Natural killer cell (primary cell): ENCODE measurements at regions not wholly inside any gene's neighbourhood (a gene's known extent, or its start where the extent isn't known, plus 50 kb on each side); places are given as distances from the start of the nearest gene placed in this dataset.

Source experiments
- ATAC-seq, 3 donors: fragments of 150-1000 bp in 2 of 3; fragments of 200-7000 bp in 1 of 3; cut with Tn5 transposase; 1 replicate in 1 of 3; 2 replicates in 2 of 3; pipeline ENCODE4 v1.10.0; 2021; ENCODE audit warnings: mild to moderate bottlenecking in 2 of 3, moderate library complexity in 2 of 3
- DNase-seq, 2 donors: peaks; one replicate each; pipeline versions ENCODE4 v3.0.0 to v3.0.0-alpha.2; 2013 to 2021; ENCODE audit warnings: mixed read lengths in 1 of 2
- H3K27ac ChIP-seq: one replicate; pipeline ENCODE4 v1.5.1; 2013; ENCODE audit warnings: mild to moderate bottlenecking, low read length
- H3K27me3 ChIP-seq: one replicate; pipeline ENCODE4 v1.6.1; 2013; ENCODE audit warnings: low read length; ENCODE audit not compliant: control insufficient read depth, insufficient read depth
- H3K36me3 ChIP-seq: one replicate; pipeline ENCODE4 v1.6.1; 2013; ENCODE audit warnings: low read length; ENCODE audit not compliant: control insufficient read depth, insufficient read depth
- H3K4me1 ChIP-seq: one replicate; pipeline ENCODE4 v1.6.1; 2013; ENCODE audit warnings: low read length; ENCODE audit not compliant: control insufficient read depth, insufficient read depth
- H3K4me3 ChIP-seq: one replicate; pipeline ENCODE4 v1.5.1; 2013; ENCODE audit warnings: low read length
- H3K9me3 ChIP-seq: one replicate; pipeline ENCODE4 v1.6.1; 2013; ENCODE audit warnings: low read length; ENCODE audit not compliant: control insufficient read depth, insufficient read depth
- H3K27ac Mint-ChIP-seq, 2 donors: one replicate each; pipeline ENCODE4 v1.8.0; 2022; ENCODE audit warnings: mild to moderate bottlenecking in 2 of 2, mixed read lengths in 2 of 2, moderate library complexity in 1 of 2
- H3K27me3 Mint-ChIP-seq, 2 donors: one replicate each; pipeline ENCODE4 v1.8.0; 2022; ENCODE audit warnings: low read depth in 2 of 2, mixed read lengths in 2 of 2
- H3K36me3 Mint-ChIP-seq: one replicate; pipeline ENCODE4 v1.8.0; 2022; ENCODE audit warnings: mixed read lengths
- H3K4me1 Mint-ChIP-seq, 2 donors: one replicate each; pipeline ENCODE4 v1.8.0; 2022; ENCODE audit warnings: mixed read lengths in 2 of 2
- H3K4me3 Mint-ChIP-seq: one replicate; pipeline ENCODE4 v1.8.0; 2022; ENCODE audit warnings: mild to moderate bottlenecking, moderate library complexity, mixed read lengths
- H3K9me3 Mint-ChIP-seq, 2 donors: one replicate each; pipeline ENCODE4 v1.8.0; 2022; ENCODE audit warnings: mixed read lengths in 2 of 2
- CTCF ChIP-seq: fragments of 200-600 bp; IDR thresholded peaks from one replicate; pipeline ENCODE4 v1.8.0; 2022; ENCODE audit warnings: antibody characterized with exemption
- whole genome bisulfite sequencing: methylation state at CpG from one replicate; pipeline ENCODE4 v1.1.7; 2013; ENCODE audit warnings: missing lambda C conversion rate; ENCODE audit not compliant: insufficient coverage; 5-methylcytosine and 5-hydroxymethylcytosine counted together
- intact Hi-C: fragments of 100-400 bp; cut with micrococcal nuclease; formaldehyde crosslinking; loops from one replicate; pipeline ENCODE4 v1.14.2; 2022

- no peak overlapping the region for H3K4me3 ChIP-seq
- Mint-ChIP-seq H3K9me3 (no peaks in the 10 kb centered on the region), H3K27me3 (peaks cover 16 to 36% of the 10 kb centered on the region in 2 donors), H3K4me3 (no peak overlapping the region), H3K4me1 (no peaks in the 10 kb centered on the region), H3K27ac (no peak overlapping the region), H3K36me3 (no peaks in the 10 kb centered on the region)
- H3K9me3 ChIP-seq: no peaks in the 10 kb centered on the region
- H3K4me1 ChIP-seq: peaks cover 7% of the 10 kb centered on the region
- no peak for ATAC-seq
- H3K36me3 ChIP-seq: no peaks in the 10 kb centered on the region
- intact Hi-C loops: no loop called here
- no peak overlapping the region for H3K27ac ChIP-seq
- no peak for DNase-seq
- H3K27me3 ChIP-seq: no peaks in the 10 kb centered on the region
- WGBS: 67% methylated on average over 11 of the region's 11 CpGs
- TF ChIP-seq CTCF: no peak
Measured at GRCh38 chr22:22099833-22100812, 117.5 kb upstream of the TOP3B start.

- H3K4me1 Mint-ChIP-seq: no peaks in the 10 kb centered on the region
- H3K4me3 ChIP-seq: no peak overlapping the region
- H3K27me3 Mint-ChIP-seq: peaks cover 20 to 41% of the 10 kb centered on the region in 2 donors
- DNase-seq (no peak), ATAC-seq (no peak)
- no peaks in the 10 kb centered on the region for H3K27me3 ChIP-seq
- H3K9me3 ChIP-seq: no peaks in the 10 kb centered on the region
- no peaks in the 10 kb centered on the region for H3K9me3 Mint-ChIP-seq
- 58% methylated on average over 3 of the region's 5 CpGs for WGBS
- no peak for TF ChIP-seq CTCF
- no peak overlapping the region for H3K4me3 Mint-ChIP-seq
- no peak overlapping the region for H3K27ac Mint-ChIP-seq
- H3K4me1 ChIP-seq: peaks cover 7% of the 10 kb centered on the region
- H3K36me3 ChIP-seq: no peaks in the 10 kb centered on the region
- intact Hi-C loops: no loop called here
- H3K36me3 Mint-ChIP-seq: no peaks in the 10 kb centered on the region
- peak overlapping the region; percentile 63 for H3K27ac ChIP-seq
Measured at GRCh38 chr22:22099194-22099486, 116.6 kb upstream of the TOP3B start.

GRCh38 chr22:22098457-22099193 is 116.0 kb upstream of the TOP3B start:
- no peaks in the 10 kb centered on the region for H3K9me3 Mint-ChIP-seq
- no peak overlapping the region for H3K4me3 Mint-ChIP-seq
- ATAC-seq (no peak), DNase-seq (no peak)
- H3K36me3 ChIP-seq: no peaks in the 10 kb centered on the region
- H3K4me3 ChIP-seq: no peak overlapping the region
- TF ChIP-seq CTCF: no peak
- intact Hi-C loops: no loop called here
- peaks cover 20 to 45% of the 10 kb centered on the region in 2 donors for H3K27me3 Mint-ChIP-seq
- H3K9me3 ChIP-seq: no peaks in the 10 kb centered on the region
- no peaks in the 10 kb centered on the region for H3K27me3 ChIP-seq
- 60% methylated on average over 8 of the region's 9 CpGs for WGBS
- H3K4me1 Mint-ChIP-seq: no peaks in the 10 kb centered on the region
- H3K4me1 ChIP-seq: peaks cover 7% of the 10 kb centered on the region
- no peak overlapping the region for H3K27ac Mint-ChIP-seq
- no peaks in the 10 kb centered on the region for H3K36me3 Mint-ChIP-seq
- H3K27ac ChIP-seq: peak overlapping the region; percentile 74
